ENCODE measurements at regions not wholly inside any gene's neighbourhood (a gene's known extent, or its start where the extent isn't known, plus 50 kb on each side); places are given as distances from the start of the nearest gene placed in this dataset.

DNA sequence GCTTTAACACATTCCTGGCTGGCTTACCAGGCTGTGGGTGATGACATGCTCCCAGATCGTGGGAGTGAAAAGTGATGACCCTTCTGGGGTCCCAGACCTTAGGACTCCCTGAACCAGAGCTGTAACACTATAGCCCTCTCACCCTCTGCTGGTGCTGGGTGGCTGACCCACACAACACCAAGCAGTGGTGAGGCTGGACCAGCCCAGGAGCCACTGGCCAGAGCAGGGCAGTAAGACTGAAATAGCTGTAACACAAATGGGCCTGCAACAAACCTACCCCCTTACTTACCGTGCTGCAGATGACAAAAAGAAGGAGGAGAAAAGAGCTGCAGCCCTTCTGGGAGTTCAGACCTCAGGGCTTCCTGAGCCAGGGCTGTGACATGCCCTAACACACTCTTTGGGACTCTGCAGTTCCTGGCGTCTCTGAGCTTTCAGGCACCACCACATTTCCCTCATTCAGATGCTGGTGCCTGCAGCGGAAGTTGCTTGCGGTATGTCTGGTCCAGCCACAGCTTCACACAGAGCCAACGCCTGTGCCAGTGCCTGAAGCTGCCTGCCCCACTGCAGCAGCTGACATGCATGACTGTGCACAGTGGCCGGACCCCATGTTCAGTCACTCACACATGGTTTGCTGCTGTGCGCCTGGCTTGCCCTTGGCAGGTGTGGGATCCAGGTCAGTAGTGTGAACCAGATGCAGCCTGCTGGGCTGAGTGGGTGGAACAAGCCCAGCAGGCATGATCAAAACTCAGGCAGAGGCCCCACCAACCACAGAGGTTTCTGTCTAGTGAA lies 1247.4 kb downstream of the EFNA5 start:
- no peak for ATAC-seq (ENCODE audit: low FRiP score in 2 of 2)
- H3K27ac ChIP-seq, result no peak overlapping the region
- no peaks in the 10 kb centered on the region for H3K36me3 ChIP-seq
- H3K4me1 ChIP-seq, result no peaks in the 10 kb centered on the region
- peaks cover 0 to 6% (median 2%) of the 10 kb centered on the region in 4 donors for H3K9me3 ChIP-seq
- no peaks in the 10 kb centered on the region for H3K27me3 ChIP-seq
- TF ChIP-seq EP300 (IDR thresholded peaks at IDR 0.05) (no peak), POLR2A (IDR thresholded peaks at IDR 0.05) (no peak), POLR2AphosphoS5 (IDR thresholded peaks at IDR 0.05) (no peak)
- TF ChIP-seq, protein P1, sequence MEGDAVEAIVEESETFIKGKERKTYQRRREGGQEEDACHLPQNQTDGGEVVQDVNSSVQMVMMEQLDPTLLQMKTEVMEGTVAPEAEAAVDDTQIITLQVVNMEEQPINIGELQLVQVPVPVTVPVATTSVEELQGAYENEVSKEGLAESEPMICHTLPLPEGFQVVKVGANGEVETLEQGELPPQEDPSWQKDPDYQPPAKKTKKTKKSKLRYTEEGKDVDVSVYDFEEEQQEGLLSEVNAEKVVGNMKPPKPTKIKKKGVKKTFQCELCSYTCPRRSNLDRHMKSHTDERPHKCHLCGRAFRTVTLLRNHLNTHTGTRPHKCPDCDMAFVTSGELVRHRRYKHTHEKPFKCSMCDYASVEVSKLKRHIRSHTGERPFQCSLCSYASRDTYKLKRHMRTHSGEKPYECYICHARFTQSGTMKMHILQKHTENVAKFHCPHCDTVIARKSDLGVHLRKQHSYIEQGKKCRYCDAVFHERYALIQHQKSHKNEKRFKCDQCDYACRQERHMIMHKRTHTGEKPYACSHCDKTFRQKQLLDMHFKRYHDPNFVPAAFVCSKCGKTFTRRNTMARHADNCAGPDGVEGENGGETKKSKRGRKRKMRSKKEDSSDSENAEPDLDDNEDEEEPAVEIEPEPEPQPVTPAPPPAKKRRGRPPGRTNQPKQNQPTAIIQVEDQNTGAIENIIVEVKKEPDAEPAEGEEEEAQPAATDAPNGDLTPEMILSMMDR (IDR thresholded peaks at IDR 0.05), result no peak
- H3K4me3 ChIP-seq, result no peak overlapping the region
- 85 to 91% methylated on average over 6 to 8 of the region's 8 CpGs for WGBS, 2 donors
- DNase-seq, result peak in 1 of 2 donors; percentile 29

DNA sequence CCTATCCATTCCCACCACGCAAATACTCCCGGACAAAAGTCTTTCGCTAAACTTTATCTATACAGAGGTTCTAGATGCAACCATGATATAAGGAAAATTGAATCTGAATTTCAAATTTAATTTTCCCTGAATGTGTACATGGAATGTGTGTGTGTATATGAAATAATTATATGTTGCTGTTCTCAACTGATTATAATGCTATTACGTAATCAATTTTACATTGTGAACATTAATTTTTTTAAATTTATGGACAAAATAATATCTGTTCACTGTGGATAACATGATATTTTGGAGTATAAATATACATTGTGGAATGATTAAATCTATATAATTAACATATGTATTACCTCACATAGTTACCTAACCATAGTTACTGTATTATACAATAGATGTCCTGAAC lies 1250.6 kb downstream of the EFNA5 start:
- no peaks in the 10 kb centered on the region for H3K27me3 ChIP-seq

DNA sequence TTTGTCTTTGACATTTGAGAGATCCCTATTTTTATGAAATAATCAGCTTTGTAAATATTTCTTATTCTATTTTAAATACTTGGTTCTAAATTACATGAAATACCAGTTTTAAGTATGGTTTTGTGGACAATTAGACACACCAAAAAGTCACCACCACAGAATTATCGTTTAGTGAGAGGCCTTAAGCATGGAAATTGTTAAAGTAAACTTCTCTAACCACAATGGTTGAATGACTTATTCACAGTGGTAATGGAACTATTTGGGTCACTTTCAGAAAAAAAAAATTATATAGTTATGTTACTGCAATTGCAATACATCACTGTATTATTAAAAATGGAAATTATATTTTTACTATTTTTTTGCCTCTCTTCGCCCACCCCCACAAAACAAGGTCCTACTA lies 1252.5 kb downstream of the EFNA5 start:
- H3K4me3 ChIP-seq, result no peak overlapping the region
- H3K36me3 ChIP-seq, result no peaks in the 10 kb centered on the region
- no peak for DNase-seq
- 73% methylated on average over 2 of the region's 2 CpGs for WGBS, 2 donors
- H3K27me3 ChIP-seq, result no peaks in the 10 kb centered on the region
- H3K4me1 ChIP-seq, result no peaks in the 10 kb centered on the region
- no peak for TF ChIP-seq POLR2AphosphoS5 (IDR thresholded peaks at IDR 0.05)
- TF ChIP-seq POLR2A (IDR thresholded peaks at IDR 0.05), result no peak
- TF ChIP-seq EP300 (IDR thresholded peaks at IDR 0.05), result no peak
- TF ChIP-seq, protein P1 (IDR thresholded peaks at IDR 0.05), result no peak
- no peak for ATAC-seq (ENCODE audit: low FRiP score in 2 of 2)
- H3K27ac ChIP-seq, result no peak overlapping the region
- H3K9me3 ChIP-seq, result peaks cover 0 to 5% (median 2%) of the 10 kb centered on the region in 4 donors

More for the DNA sequence above, 1250.6 kb downstream of the EFNA5 start:
- no peaks in the 10 kb centered on the region for H3K36me3 ChIP-seq
- no peak overlapping the region for H3K4me3 ChIP-seq
- DNase-seq, result no peak
- peaks cover 0 to 6% (median 2%) of the 10 kb centered on the region in 4 donors for H3K9me3 ChIP-seq
- 85 to 91% methylated on average over 4 of the region's 4 CpGs for WGBS, 2 donors
- TF ChIP-seq POLR2AphosphoS5 (IDR thresholded peaks at IDR 0.05), result no peak
- no peaks in the 10 kb centered on the region for H3K4me1 ChIP-seq
- H3K27ac ChIP-seq, result no peak overlapping the region
- ATAC-seq (ENCODE audit: low FRiP score in 2 of 2), result no peak

DNA sequence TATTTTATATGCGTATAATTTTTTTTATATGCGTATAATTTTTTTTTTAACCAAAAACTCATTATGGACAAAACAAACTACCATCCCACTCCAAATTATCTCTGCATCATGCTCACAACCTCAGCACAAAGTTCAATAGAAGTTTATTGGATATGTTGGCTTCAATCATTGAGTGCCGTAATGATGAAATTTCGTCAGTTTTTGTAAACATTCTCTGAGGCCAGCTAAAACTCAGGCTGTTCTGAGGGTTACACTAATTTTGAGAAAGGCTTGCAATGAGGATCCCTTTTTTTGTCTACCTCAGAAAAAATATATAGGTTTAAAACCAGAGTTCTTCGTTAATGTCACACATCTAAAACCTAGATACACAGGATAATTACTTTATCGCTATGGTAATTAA lies 1253.2 kb downstream of the EFNA5 start:
- 88 to 91% methylated on average over 6 of the region's 6 CpGs for WGBS, 2 donors
- ATAC-seq (ENCODE audit: low FRiP score in 2 of 2), result no peak
- no peak for DNase-seq
- Histone ChIP-seq H3K4me3 (no peak overlapping the region), H3K27me3 (no peaks in the 10 kb centered on the region), H3K9me3 (no peaks in the 10 kb centered on the region), H3K36me3 (no peaks in the 10 kb centered on the region), H3K27ac (no peak overlapping the region), H3K4me1 (no peaks in the 10 kb centered on the region)
- no peak for TF ChIP-seq POLR2A (IDR thresholded peaks at IDR 0.05)
- TF ChIP-seq POLR2AphosphoS5 (IDR thresholded peaks at IDR 0.05), result no peak
- TF ChIP-seq, protein P1 (IDR thresholded peaks at IDR 0.05), result no peak
- no peak for TF ChIP-seq EP300 (IDR thresholded peaks at IDR 0.05)

DNA sequence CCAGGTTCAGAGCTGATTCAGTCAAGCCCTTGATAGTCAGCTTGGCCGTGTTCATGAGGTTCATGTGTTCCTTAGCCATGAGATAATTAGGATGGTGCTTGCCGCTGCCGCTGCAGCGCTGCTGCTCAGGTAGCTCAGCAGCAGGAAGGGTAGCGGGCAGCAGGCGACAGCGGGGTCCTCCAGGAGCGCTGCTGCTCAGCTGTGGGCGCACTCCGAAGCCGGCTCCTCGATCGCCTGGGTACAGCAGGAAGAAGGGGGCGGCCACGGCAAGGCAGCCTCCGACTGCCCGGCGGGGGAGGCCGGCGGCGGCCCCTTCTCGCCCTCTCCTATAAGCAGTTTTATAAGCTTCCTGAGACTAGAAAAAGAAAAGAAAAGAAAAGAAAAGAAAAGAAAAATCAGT lies 1253.6 kb downstream of the EFNA5 start:
- Histone ChIP-seq H3K27me3 (no peaks in the 10 kb centered on the region), H3K27ac (no peak overlapping the region), H3K4me1 (no peaks in the 10 kb centered on the region), H3K36me3 (no peaks in the 10 kb centered on the region), H3K9me3 (no peaks in the 10 kb centered on the region), H3K4me3 (no peak overlapping the region)
- ATAC-seq (ENCODE audit: low FRiP score in 2 of 2) (no peak), DNase-seq (peak in 1 of 2 donors; percentile 54)
- no peak for TF ChIP-seq POLR2AphosphoS5 (IDR thresholded peaks at IDR 0.05)
- no peak for TF ChIP-seq POLR2A (IDR thresholded peaks at IDR 0.05)
- TF ChIP-seq, protein P1 (IDR thresholded peaks at IDR 0.05), result no peak
- TF ChIP-seq EP300 (IDR thresholded peaks at IDR 0.05), result no peak
- 90 to 93% methylated on average over 16 to 22 of the region's 22 CpGs for WGBS, 2 donors
